HG03521 (cell line): ENCODE measurements at regions not wholly inside any gene's neighbourhood (a gene's known extent, or its start where the extent isn't known, plus 50 kb on each side); places are given as distances from the start of the nearest gene placed in this dataset.
A peak's percentile ranks its signal among the peaks of the same experiment; 100 is the strongest.
"Not testable (repeated sequence)": the region's sequence is repeated elsewhere in the genome, so short reads cannot be mapped to it uniquely, and the experiment has no call there.

Experiments
- ATAC-seq: cut with Tn5 transposase; IDR thresholded peaks from one replicate; pipeline ENCODE4 v1.9.1; 2021; ENCODE audit warnings: mild to moderate bottlenecking, moderate library complexity; ENCODE audit not compliant: unreplicated experiment

DNA sequence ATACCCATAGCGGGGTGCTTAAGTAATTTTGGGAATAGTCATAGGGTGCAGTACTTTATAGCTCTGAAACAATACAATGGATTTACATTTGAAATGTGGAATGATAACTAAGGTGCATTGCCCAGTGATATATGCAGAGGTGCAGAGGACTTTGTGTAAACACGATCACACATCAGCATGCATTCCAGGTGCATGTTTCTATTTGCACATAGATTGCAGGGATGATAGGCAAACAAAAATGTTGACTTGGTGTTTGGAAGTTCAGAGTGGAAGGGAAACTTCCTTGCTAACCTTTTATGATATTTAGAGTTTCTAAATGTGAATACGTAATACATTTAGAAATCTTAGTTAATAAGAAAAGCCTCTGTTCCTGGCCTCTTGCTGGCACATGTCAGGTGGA is 941.5 kb downstream of the TUBA3C start:
- ATAC-seq = not testable (repeated sequence)

DNA sequence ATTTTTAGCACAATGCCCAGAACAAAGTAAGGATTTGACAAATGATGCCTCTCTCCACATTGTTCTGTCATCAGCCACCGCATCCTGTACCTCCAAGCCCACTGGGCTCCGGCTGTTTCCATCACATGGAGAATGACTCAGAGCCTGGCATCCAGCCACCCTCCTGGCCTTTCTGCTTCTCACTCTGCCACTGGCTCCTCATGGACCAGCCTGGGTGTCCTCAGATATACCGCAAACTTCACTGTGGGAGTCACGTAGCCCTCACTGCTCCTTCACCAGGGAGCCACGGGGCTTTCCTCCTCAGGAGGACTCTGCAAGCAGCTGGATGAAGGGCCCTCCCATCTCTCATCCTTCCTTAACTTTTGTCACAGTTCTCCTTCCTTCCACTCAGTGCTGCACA is 943.0 kb downstream of the TUBA3C start:
- ATAC-seq = not testable (repeated sequence)

DNA sequence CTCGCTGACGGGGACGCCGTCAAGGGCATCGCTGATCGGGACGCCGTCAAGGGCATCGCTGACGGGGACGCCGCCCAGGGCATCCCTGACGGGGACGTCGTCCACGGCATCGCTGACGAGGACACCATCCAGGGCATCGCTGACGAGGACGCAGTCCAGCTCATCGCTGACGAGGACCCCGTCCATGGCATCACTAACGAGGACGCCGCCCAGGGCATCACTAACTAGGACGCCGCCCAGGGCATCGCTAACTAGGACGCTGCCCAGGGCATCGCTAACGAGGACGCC is 945.2 kb downstream of the TUBA3C start:
- ATAC-seq = no peak

DNA sequence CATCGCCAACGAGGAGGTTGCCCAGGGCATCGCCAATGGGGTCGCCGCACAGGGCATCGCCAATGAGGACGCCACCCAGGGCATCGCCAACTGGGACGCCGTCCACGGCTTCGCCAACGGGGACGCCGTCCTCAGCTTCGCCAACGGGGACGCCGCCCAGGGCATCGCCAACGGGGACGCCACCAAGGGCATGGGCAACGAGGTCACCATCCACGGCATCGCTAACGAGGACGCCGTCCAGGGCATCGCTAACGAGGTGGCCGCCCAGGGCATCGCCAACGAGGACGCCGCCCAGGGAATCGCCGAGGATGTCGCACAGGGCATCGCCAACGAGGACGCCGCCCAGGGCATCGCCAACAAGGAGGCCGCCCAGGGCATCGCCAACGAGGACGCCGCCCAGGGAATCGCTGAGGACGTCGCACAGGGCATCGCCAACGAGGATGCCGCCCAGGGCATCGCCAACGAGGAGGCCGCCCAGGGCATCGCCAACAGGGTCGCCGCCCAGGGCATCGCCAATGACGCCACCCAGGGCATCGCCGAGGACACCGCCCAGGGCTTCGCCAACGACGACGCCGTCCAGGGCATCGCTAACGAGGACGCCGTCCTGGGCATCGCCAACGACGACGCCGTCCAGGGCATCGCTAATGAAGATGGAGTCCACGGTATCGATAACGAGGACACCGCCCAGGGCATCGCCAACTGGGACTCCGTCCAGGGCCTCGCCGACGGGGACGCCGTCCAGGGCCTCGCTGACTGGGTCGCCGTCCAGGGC is 945.7 kb downstream of the TUBA3C start:
- ATAC-seq = no peak

DNA sequence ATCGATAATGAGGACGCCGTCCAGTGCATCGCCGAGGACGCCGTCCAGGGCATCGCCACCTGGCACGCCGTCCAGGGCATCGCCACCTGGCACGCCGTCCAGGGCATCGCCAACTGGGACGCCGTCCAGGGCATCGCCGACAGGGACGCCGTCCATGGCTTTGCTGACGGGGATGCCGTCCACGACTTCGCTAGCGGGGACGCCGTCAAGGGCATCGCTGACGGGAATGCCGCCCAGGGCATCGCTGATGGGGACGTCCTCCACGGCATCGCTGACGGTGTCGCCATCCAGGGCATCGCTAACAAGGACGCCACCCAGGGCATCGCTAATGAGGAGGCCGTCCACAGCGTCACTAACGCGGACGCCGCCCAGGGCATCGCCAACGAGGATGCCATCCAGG is 946.5 kb downstream of the TUBA3C start:
- ATAC-seq = no peak

DNA sequence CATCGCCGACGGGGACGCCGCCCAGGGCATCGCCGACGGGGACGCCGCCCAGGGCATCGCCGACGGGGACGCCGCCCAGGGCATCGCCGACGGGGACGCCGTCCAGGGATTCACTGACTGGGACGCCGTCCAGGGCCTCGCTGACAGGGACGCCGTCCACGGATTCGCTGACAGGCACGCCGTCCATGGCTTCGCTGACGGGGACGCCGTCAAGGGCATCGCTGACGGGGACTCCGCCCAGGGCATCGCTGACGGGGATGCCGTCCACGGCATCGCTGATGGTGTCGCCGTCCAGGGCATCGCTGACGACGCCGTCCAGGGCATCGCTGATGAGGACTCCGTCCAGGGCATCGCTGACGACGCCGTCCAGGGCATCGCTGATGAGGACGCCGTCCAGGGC is 947.2 kb downstream of the TUBA3C start:
- not testable (repeated sequence) for ATAC-seq

DNA sequence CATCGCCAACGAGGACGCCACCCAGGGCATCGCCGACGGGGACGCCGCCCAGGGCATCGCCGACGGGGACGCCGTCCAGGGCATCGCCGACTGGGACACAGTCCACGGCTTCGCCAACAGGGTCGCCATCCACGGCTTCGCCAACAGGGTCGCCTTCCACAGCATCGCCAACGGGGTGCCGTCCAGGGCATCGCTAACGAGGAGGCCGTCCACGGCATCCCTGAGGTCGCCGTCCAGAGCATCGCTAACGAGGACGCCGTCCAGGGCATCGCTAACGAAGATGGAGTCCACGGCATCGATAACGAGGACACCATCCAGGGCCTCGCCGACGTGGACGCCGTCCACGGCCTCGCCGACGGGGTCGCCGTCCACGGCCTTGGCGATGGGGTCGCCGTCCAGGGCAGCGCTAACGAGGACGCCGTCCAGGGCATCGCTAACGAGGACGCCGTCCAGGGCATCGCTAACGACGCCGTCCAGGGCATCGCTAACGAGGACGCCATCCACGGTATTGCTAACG is 947.8 kb downstream of the TUBA3C start:
- no peak for ATAC-seq

DNA sequence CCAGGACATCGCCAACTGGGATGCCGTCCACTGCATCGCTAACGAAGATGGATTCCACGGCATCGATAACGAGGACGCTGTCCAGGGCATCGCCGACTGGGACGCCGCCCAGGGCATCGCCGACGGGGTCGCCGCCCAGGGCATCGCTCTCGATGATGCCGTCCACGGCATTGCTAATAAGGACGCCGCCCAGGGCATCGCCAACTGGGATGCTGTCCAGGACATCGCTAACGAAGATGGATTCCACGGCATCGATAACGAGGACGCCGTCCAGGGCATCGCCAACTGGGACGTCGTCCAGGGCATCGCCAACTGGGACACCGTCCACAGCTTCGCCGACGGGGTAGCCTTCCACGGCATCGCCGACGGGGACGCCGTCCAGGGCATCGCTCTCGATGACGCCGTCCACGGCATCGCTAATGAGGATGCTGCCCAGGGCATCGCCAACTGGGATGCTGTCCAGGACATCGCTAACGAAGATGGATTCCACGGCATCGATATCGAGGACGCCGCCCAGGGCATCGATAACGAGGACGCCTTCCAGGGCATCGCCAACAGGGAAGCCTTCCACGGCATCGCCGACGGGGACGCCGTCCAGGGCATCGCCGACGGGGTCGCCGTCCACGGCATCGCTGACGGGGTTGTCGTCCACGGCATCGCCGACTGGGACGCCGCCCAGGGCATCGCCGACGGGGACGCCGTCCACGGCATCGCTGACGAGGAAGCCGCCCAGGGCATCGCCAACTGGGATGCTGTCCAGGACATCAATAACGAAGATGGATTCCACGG is 948.4 kb downstream of the TUBA3C start:
- ATAC-seq = no peak

DNA sequence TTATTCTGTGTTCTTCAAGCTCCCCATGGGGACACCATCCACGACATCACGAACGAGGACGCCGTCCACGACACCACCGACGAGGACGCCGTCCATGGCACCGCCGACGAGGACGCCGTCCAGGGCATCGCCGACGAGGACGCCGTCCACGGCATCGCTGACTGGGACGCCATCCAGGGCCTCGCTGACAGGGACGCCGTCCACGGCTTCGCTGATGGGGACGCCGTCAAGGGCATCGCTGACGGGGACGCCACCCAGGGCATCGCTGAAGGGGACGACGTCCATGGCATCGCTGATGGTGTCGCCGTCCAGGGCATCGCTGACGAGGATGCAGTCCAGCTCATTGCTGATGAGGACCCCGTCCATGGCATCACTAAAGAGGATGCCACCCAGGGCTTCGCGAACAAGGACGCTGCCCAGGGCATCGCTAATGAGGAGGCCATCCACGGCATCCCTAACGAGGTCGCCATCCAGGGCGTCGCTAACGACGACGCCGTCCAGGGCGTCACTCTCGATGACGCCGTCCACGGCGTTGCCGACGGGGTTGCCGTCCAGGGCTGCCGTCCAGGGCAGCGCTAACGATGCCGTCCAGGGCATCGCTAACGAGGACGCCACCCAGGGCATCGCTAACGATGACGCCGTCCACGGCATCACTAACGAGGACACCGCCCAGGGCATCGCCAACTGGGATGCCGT is 949.2 kb downstream of the TUBA3C start:
- ATAC-seq = no peak

DNA sequence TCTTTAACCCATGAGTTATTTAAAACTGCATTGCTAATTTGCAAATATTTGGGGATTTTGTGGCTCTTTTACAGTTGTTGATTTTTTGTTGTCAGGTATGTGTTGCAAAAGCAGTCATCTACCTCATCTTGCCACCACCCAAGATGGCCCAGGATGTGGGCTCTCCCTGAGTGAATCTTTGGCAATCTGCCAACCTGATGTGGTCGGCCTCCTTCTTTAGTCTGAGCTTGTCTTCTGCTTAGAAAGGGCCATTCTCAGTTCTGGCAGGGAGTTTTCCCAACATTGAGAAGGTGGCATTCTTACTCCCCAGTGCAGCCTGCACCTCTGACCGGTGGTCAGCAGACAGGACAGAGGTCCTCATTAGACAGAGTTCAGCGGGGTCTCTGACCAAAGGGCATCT is 957.2 kb downstream of the TUBA3C start:
- ATAC-seq = not testable (repeated sequence)

DNA sequence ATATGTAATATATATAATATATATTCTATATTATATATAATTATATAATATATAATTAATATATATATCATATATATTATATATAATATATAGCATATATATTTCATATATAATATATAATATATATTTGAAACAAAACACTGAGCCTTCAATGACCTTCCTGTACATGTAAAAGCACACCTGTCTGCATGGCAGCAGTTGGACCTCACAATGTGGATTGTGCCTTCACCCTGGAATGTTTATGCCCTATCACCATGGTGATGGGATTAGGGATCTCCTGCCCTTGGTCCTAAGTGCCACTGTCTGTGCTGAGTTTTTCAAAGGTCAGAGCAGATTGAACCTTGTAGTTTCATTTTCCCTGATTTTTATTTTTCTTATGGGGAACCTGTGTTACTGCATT is 966.9 kb downstream of the TUBA3C start:
- ATAC-seq = peak; percentile 29

DNA sequence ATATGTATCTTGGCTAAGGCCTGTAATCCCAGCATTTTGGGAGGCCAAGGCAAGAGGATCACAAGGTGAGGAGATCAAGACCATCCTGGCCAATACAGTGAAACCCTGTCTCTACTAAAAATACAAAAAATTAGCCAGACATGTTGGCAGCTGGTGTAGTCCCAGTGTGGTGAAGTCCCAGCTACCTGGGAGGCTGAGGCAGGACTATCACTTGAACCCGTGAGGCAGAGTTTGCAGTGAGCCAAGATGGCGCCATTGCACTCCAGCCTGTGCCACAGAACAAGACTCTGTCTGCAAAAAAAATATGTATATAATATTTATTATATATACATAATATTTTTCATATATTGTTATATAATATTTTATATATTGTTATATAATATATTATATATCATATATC is 968.1 kb downstream of the TUBA3C start:
- ATAC-seq = not testable (repeated sequence)

DNA sequence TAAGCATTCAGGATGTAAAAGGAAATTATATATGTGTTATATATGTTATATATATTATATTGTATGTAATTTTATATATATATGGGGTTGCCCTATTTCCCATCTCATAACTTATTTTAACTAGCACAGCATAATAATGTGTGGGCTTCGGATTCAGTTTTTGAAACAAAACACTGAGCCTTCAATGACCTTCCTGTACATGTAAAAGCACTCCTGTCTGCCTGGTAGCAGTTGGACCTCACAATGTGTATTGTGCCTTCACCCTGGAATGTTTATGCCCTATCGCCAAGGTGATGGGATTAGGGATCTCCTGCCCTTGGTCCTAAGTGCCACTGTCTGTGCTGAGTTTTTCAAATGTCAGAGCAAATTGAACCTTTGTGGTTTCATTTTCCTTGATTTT is 968.8 kb downstream of the TUBA3C start:
- no peak for ATAC-seq

DNA sequence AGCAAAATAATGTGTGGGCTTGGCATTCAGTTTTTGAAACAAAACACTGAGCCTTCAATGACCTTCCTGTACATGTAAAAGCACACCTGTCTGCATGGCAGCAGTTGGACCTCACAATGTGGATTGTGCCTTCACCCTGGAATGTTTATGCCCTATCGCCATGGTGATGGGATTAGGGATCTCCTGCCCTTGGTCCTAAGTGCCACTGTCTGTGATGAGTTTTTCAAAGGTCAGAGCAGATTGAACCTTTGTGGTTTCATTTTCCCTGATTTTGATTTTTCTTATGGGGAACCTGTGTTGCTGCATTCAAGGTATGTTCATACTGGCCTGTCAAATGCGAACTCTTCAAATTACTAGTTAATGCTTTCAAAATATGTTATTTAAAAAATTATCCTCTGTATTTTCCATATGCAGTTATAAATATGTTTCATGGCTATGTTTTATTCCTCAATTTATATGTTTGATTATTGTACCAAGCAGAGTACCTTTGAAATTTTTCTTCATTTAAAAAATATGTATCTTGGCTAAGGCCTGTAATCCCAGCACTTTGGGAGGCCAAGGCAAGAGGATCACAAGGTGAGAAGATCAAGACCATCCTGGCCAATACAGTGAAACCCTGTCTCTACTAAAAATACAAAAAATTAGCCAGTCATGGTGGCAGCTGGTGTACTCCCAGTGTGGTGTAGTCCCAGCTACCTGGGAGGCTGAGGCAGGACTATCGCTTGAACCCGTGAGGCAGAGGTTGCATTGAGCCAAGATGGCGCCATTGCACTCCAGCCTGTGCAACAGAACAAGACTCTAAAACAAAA is 969.7 kb downstream of the TUBA3C start:
- ATAC-seq = peak; percentile 79

DNA sequence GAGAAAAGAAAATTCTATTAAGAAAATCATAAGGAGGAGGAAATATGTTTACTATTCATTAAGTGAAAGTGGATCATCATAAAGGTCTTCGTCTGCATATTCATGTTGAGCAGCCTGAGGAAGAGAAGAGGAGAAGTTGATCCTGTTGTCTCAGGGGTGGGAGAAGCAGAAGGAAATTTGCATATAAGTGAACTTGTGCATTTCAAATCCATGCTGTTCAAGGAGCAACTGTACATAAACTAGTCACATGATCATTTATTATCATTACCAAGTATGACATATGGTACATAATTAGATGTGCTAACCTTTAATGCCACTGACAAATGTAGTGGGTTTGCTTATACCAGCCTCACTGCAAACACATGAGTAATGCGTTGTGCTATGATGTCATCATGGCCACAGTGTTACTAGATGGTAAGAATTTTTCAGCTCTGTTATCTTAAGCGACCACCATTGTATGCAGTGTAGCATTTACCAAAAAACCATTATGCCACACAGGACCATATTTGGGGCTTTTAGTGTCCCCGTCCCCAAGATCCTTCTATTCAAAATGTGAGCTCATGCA is 976.9 kb downstream of the TUBA3C start:
- ATAC-seq = not testable (repeated sequence)

DNA sequence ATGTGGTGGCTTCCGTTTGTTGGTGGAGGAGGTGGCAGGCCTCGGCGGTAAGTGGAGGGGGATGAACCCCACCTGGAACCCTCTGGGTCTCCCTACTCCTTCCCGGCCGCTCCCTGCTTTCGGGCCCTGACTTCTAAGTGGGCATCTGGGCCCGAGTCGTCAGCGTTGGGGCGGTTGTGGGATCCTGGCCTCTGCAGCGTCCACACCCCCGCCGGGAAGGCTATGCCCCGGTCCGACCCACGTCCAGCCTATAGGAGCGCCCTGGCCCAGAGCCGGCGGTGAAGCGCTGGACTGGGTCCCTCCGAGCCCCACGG is 986.3 kb downstream of the TUBA3C start:
- not testable (repeated sequence) for ATAC-seq

DNA sequence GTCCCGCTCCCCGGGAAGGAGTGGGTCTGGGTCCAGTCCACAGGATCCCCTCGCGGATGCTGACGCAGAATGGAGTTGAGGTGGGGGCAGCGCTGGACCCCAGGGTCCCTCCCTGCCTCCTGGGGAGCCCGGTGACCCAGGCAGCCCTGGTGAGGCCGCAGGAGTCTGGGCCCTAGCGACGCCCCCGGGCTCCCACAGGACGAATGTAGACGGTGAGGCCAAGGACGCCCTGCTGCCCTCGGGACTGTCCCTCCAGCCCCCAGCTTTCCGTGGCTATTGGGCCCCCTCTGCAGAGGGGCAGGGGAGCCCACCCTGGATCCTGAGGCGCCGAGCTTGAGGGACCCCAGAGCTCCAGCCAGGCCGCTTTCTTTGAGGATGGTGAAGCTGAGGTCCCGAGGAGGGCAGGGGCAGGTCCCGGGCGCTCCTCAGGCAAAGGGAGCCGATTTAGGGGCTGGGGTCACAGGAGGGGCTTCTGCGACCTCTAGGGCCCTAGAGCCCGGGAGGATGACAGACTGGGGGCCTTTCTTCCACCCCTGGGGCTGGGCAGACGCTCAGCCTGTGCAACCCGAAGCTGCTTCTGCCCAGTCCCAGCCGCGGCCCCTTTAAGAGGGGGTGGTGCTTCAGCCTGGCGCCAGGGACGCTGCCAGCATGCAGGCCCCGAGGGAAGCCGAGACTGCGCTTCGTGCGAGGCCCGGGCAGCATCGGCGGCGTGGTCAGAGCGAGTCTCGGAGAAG is 986.8 kb downstream of the TUBA3C start:
- ATAC-seq = not testable (repeated sequence)

DNA sequence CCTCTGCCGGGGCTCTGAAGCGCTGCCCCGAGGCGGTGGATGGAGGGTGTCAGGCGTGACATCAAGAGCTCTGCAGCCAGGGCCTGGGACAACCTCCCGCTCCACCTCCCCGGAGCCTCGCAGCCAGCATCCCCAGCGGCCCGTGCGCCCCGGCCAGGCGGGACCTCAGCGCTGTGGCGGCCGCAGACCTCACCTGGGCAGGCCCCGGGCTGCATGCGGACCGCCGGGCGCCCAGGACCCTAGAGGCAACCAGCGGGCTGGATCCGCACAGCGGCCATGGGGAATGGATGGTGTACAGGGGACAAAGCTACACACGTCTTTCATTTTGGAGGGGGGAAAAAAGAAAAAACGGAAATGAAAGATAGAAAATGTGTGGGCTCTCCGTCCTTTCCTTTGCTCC is 987.5 kb downstream of the TUBA3C start:
- not testable (repeated sequence) for ATAC-seq
